Lung (tissue), 11 donors: ENCODE measurements at regions not wholly inside any gene's neighbourhood (a gene's known extent, or its start where the extent isn't known, plus 50 kb on each side); places are given as distances from the start of the nearest gene placed in this dataset.
"Not testable (repeated sequence)": the region's sequence is repeated elsewhere in the genome, so short reads cannot be mapped to it uniquely, and the experiment has no call there.

ENCODE experiments used
- ATAC-seq: fragments of 200-7000 bp; cut with Tn5 transposase; one replicate; pipeline ENCODE4 v1.9.1; 2020; ENCODE audit warnings: moderate number of reproducible peaks; ENCODE audit not compliant: insufficient read depth, low FRiP score
- DNase-seq, 3 donors: peaks; one replicate each; pipeline ENCODE4 v3.0.0-alpha.2; 2013 to 2017
- H3K27ac ChIP-seq, 2 donors: one replicate each; pipeline ENCODE4 v1.5.1; 2013; ENCODE audit warnings: mild to moderate bottlenecking in 2 of 2, moderate library complexity in 2 of 2, control low read depth in 1 of 2, inconsistent platforms in 1 of 2, low read depth in 1 of 2, low read length in 1 of 2
- H3K27me3 ChIP-seq, 3 donors: one replicate each; pipeline ENCODE4 v1.5.1; 2013; ENCODE audit warnings: low read length in 2 of 3; ENCODE audit not compliant: control insufficient read depth in 3 of 3, insufficient read depth in 3 of 3
- H3K36me3 ChIP-seq, 4 donors: one replicate each; pipeline ENCODE4 v1.5.1; 2013; ENCODE audit warnings: low read length in 4 of 4, mild to moderate bottlenecking in 1 of 4, moderate library complexity in 1 of 4; ENCODE audit not compliant: control insufficient read depth in 4 of 4, insufficient read depth in 4 of 4
- H3K4me1 ChIP-seq, 5 donors: one replicate each; pipeline ENCODE4 v1.5.1; 2013; ENCODE audit warnings: low read length in 5 of 5, mild to moderate bottlenecking in 2 of 5, moderate library complexity in 1 of 5; ENCODE audit not compliant: control insufficient read depth in 5 of 5, insufficient read depth in 5 of 5
- H3K4me3 ChIP-seq: one replicate; pipeline ENCODE4 v1.5.1; 2013; ENCODE audit warnings: mild to moderate bottlenecking, control low read depth, moderate library complexity
- H3K9ac ChIP-seq, 2 donors: one replicate each; pipeline ENCODE4 v1.5.1; 2013; ENCODE audit warnings: low read length in 2 of 2, control low read depth in 1 of 2; ENCODE audit not compliant: insufficient read depth in 1 of 2
- H3K9me3 ChIP-seq, 4 donors: one replicate each; pipeline ENCODE4 v1.5.1; 2013; ENCODE audit warnings: low read length in 3 of 4, mild to moderate bottlenecking in 1 of 4, moderate library complexity in 1 of 4; ENCODE audit not compliant: control insufficient read depth in 4 of 4, insufficient read depth in 3 of 4
- WGBS, 2 donors: extraction: QIAGEN DNeasy Blood & Tissue Kit; methylation state at CpG; one replicate each; pipeline ENCODE4 v1.1.7; 2013; 5-methylcytosine and 5-hydroxymethylcytosine counted together
- TF ChIP-seq, protein P1 (sequence below): IDR thresholded peaks from 2 replicates; pipeline ENCODE4 v1.5.1; 2012; ENCODE audit warnings: mild to moderate bottlenecking; ENCODE audit errors: control extremely low read depth, extremely low read depth
- donor health status: control.
- donor health status: control.
- donor health status: Bipolar disorder and iron deficiency.
- donor health status: healthy.
- donor health status: DM: yes; HTN: yes; CAD: no.

GRCh38 chrX:80508083-80508482, 87.8 kb downstream of the TENT5D start:
- ATAC-seq, H3K4me3 ChIP-seq, DNase-seq, H3K27me3 ChIP-seq, H3K9ac ChIP-seq, H3K4me1 ChIP-seq, H3K27ac ChIP-seq, H3K9me3 ChIP-seq, H3K36me3 ChIP-seq: not testable (repeated sequence)
- 71 to 85% methylated on average over 3 of the region's 3 CpGs for WGBS, 2 donors

DNA sequence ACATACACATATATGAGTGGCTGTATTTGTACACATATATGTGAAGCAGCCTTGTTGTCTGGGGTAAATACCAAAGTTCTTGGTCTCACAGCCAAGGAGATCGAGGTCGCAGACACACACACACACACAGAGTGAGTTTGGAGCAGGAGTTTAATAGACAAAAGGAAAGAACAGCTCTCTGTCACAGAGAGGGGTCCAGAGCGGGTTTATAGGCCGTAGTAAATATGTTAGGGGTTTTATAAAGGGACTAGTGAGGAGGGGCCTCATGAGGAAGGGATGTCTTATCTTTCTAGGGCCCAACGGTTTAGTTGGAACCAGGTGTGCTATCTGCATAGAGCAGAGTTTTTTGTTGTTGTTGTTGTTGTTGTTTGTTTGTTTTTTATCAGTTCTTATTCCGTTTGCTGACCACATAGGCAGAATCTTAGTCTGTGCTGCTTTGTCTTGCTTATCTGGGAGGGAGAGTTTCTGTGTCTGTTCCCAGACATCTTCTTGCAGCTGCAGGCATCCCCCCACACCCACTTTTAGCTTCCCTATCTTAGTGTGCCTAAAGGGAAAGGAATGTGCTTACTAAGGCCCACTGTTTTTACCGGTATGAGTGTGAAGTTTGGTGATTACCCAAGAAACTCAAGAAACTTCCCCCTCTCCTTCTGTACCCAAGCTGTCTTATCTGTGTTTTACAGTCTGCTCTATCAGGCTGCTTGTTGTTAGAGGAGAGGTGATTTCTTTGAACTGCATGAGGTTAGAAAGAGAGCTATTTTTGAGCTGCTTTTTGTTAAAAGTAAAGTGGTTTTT, 91.9 kb downstream of the TENT5D start:
- ATAC-seq (no peak), DNase-seq (peak in 2 of 3 donors; percentile 5 to 27)
- H3K27ac ChIP-seq: no peak overlapping the region
- TF ChIP-seq, protein P1, sequence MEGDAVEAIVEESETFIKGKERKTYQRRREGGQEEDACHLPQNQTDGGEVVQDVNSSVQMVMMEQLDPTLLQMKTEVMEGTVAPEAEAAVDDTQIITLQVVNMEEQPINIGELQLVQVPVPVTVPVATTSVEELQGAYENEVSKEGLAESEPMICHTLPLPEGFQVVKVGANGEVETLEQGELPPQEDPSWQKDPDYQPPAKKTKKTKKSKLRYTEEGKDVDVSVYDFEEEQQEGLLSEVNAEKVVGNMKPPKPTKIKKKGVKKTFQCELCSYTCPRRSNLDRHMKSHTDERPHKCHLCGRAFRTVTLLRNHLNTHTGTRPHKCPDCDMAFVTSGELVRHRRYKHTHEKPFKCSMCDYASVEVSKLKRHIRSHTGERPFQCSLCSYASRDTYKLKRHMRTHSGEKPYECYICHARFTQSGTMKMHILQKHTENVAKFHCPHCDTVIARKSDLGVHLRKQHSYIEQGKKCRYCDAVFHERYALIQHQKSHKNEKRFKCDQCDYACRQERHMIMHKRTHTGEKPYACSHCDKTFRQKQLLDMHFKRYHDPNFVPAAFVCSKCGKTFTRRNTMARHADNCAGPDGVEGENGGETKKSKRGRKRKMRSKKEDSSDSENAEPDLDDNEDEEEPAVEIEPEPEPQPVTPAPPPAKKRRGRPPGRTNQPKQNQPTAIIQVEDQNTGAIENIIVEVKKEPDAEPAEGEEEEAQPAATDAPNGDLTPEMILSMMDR: no peak
- no peak overlapping the region for H3K9ac ChIP-seq
- WGBS, 2 donors: 45 to 51% methylated on average over 7 of the region's 7 CpGs
- H3K4me3 ChIP-seq: no peak overlapping the region
- no peaks in the 10 kb centered on the region for H3K9me3 ChIP-seq
- H3K27me3 ChIP-seq: no peaks in the 10 kb centered on the region
- H3K36me3 ChIP-seq: no peaks in the 10 kb centered on the region
- no peaks in the 10 kb centered on the region for H3K4me1 ChIP-seq

DNA sequence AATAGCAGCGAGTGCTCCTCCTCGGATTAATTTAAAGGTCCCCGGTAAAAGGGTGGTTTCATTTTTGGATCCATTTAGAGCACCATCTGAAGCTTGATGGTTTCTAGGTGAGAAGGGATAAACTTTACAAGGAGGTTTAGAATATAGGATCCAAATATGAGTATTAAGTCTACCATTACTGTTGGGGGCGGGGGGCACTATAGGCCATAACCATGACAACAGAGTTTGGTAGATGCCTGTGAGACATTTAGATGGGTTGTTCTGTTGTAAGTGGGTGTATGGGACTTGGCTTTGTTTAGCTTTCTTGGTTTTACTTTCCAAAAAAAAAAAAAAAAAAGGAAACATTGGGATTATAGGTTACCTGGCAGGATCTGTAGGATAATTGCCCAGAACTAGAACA, 92.7 kb downstream of the TENT5D start:
- no peak overlapping the region for H3K9ac ChIP-seq
- H3K4me3 ChIP-seq: no peak overlapping the region
- H3K4me1 ChIP-seq: no peaks in the 10 kb centered on the region
- no peaks in the 10 kb centered on the region for H3K27me3 ChIP-seq
- DNase-seq (no peak), ATAC-seq (no peak)
- no peaks in the 10 kb centered on the region for H3K9me3 ChIP-seq
- TF ChIP-seq, protein P1: no peak
- no peaks in the 10 kb centered on the region for H3K36me3 ChIP-seq
- no peak overlapping the region for H3K27ac ChIP-seq
- 62 to 65% methylated on average over 4 of the region's 4 CpGs for whole genome bisulfite sequencing, 2 donors

DNA sequence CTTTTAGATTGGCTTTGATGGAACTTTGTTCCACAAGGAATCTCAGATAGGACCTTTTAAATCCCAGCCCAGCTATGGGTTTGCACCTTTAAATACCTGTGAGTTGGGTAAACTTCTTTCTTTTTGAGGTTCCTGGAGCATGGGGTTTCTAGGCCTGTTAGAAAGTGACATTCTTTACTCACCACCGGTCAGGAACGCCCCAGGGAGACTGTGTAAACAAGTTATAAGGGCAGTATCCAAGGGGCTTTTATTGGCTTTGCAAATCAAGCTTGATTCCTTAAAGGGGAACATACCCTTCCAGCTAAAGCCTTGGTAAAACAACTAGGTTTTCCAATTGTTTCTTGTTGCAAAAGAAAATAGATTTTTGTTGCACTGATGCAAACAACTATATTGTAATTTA, 93.4 kb downstream of the TENT5D start:
- no peaks in the 10 kb centered on the region for H3K4me1 ChIP-seq
- TF ChIP-seq, protein P1: no peak

More for the DNA sequence above, 93.4 kb downstream of the TENT5D start:
- Histone ChIP-seq H3K27me3 (no peaks in the 10 kb centered on the region), H3K9ac (no peak overlapping the region), H3K9me3 (no peaks in the 10 kb centered on the region), H3K27ac (no peak overlapping the region), H3K4me3 (no peak overlapping the region), H3K36me3 (no peaks in the 10 kb centered on the region)
- DNase-seq (peak in 2 of 3 donors; percentile 8 to 12), ATAC-seq (no peak)
- WGBS, 2 donors: 5 to 22% methylated on average over 2 of the region's 2 CpGs
